ENCODE measurements at regions not wholly inside any gene's neighbourhood (a gene's known extent, or its start where the extent isn't known, plus 50 kb on each side); places are given as distances from the start of the nearest gene placed in this dataset.

DNA sequence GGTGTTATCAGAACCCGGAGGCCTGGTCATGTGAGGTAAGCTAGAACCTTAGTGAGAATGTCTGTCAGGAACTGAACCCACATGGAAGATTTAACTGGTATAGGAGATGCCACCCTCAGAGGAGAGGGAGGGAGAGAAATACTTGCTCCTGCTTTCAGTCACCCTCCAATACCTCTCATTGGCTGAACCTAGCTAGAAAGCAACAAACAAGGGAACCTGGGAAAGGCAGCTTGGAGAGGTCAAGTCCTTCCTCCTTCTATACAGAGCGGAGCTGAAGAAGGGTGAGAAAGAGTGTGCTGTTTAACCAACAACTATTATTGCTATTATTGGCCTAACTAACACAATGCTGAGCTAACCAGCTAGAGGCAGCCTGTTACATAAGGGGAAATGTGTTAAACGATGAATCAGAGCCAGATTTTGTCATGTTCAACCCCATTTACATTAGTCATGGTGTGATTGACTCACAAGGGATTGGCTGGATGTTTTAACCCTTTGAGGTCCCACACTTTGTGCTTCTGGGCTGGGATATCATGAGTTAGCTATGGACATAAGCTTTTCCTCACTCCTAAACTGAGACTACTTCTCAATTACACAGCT is 96.5 kb upstream of the ESX1 start:
- 17% methylated on average over 3 of the region's 3 CpGs for WGBS (ENCODE audit: missing lambda C conversion rate)
- FAIRE-seq (peak; percentile 97), ATAC-seq (peak; percentile 77 to 82), DNase-seq (ENCODE audit: low read depth in 1 of 2, low spot score in 1 of 2) (peak; percentile 44 to 61)
- TF ChIP-seq CEBPB (IDR thresholded peaks at IDR 0.05): peak in 1 of 2 experiments; percentile 63; a peak in 2 of 4 replicates
- TF ChIP-seq HOXA7 (CRISPR knock-in tag; IDR thresholded peaks at IDR 0.05): no peak
- TF ChIP-seq SMC3 (IDR thresholded peaks at IDR 0.05): 0 out of 3 replicates have a peak, but pooled peaks have one; percentile 7
- peak; percentile 69 for TF ChIP-seq JUNB (IDR thresholded peaks at IDR 0.05)
- no peak for TF ChIP-seq GATA3 (IDR thresholded peaks at IDR 0.05; ENCODE audit: borderline replicate concordance)
- TF ChIP-seq RFX5 (IDR thresholded peaks at IDR 0.05): no peak
- no peak for TF ChIP-seq FOSB (CRISPR knock-in tag; IDR thresholded peaks at IDR 0.05)
- no peak for TF ChIP-seq KDM5A (IDR thresholded peaks at IDR 0.05)
- no peak for TF ChIP-seq FOSL2 (IDR thresholded peaks at IDR 0.05)
- TF ChIP-seq FOSL2 (CRISPR knock-in tag; IDR thresholded peaks at IDR 0.05): peak; percentile 85
- Histone ChIP-seq H3K27ac (no peak overlapping the region), H3K9me3 (no peaks in the 10 kb centered on the region), H3K4me2 (peak overlapping the region; percentile 39; the same call in 2 of the 3 replicates), H3K4me3 (no peak overlapping the region), H3K4me1 (peaks cover 10% of the 10 kb centered on the region; the same call in 2 of the 3 replicates)
- ChIA-PET POLR2A (interaction anchor here (0.8 kb wide), 1 partner anchor 16 kb away, joined by 3 read pairs; no protein-coding TSS in a partner anchor), CTCF (interaction anchor here (1.1 to 3.2 kb wide), 2 partner anchors 9 to 41 kb away, joined by 4 to 22 read pairs; no protein-coding TSS in a partner anchor)

- FAIRE-seq (no peak), ATAC-seq (no peak), DNase-seq (ENCODE audit: low read depth in 1 of 2, low spot score in 1 of 2) (no peak)
- CTCF ChIA-PET: no interaction called here
- Histone ChIP-seq H3K4me3 (no peak overlapping the region), H3K27ac (no peak overlapping the region), H3K9me3 (no peaks in the 10 kb centered on the region), H3K4me1 (peaks cover 10% of the 10 kb centered on the region; the same call in 2 of the 3 replicates), H3K4me2 (no peak overlapping the region)
- POLR2A ChIA-PET: no interaction called here
- 41% methylated on average over 4 of the region's 4 CpGs for WGBS (ENCODE audit: missing lambda C conversion rate)
- TF ChIP-seq POLR2A (IDR thresholded peaks at IDR 0.05; ENCODE audit: low read length) (no peak), SMC3 (IDR thresholded peaks at IDR 0.05) (no peak)
- TF ChIP-seq, protein P1, sequence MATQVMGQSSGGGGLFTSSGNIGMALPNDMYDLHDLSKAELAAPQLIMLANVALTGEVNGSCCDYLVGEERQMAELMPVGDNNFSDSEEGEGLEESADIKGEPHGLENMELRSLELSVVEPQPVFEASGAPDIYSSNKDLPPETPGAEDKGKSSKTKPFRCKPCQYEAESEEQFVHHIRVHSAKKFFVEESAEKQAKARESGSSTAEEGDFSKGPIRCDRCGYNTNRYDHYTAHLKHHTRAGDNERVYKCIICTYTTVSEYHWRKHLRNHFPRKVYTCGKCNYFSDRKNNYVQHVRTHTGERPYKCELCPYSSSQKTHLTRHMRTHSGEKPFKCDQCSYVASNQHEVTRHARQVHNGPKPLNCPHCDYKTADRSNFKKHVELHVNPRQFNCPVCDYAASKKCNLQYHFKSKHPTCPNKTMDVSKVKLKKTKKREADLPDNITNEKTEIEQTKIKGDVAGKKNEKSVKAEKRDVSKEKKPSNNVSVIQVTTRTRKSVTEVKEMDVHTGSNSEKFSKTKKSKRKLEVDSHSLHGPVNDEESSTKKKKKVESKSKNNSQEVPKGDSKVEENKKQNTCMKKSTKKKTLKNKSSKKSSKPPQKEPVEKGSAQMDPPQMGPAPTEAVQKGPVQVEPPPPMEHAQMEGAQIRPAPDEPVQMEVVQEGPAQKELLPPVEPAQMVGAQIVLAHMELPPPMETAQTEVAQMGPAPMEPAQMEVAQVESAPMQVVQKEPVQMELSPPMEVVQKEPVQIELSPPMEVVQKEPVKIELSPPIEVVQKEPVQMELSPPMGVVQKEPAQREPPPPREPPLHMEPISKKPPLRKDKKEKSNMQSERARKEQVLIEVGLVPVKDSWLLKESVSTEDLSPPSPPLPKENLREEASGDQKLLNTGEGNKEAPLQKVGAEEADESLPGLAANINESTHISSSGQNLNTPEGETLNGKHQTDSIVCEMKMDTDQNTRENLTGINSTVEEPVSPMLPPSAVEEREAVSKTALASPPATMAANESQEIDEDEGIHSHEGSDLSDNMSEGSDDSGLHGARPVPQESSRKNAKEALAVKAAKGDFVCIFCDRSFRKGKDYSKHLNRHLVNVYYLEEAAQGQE (IDR thresholded peaks at IDR 0.05): no peak
These were observed 93.1 kb upstream of the ESX1 start for GRCh38 chrX:104347860-104348259.

- FAIRE-seq: peak; percentile 39
These were observed 88.8 kb upstream of the ESX1 start for GRCh38 chrX:104343428-104344129.

More at GRCh38 chrX:104343428-104344129, 88.8 kb upstream of the ESX1 start:
- no peaks in the 10 kb centered on the region for H3K9me3 ChIP-seq
- POLR2A ChIA-PET: no interaction called here
- ATAC-seq (peak; percentile 85 to 97), DNase-seq (ENCODE audit: low read depth in 1 of 2, low spot score in 1 of 2) (peak; percentile 20 to 78)
- WGBS (ENCODE audit: missing lambda C conversion rate): 23% methylated on average over 8 of the region's 8 CpGs
- H3K4me1 ChIP-seq: no peaks in the 10 kb centered on the region
- CTCF ChIA-PET: interaction anchor here (1.6 to 5.7 kb wide), 3 partner anchors 8 to 43 kb away, joined by 5 to 70 read pairs (median 5); no protein-coding TSS in a partner anchor
- H3K4me3 ChIP-seq: no peak overlapping the region
- no peak overlapping the region for H3K27ac ChIP-seq
- H3K4me2 ChIP-seq: peak overlapping the region; percentile 35; the same call in 2 of the 3 replicates
- TF ChIP-seq, protein P2, sequence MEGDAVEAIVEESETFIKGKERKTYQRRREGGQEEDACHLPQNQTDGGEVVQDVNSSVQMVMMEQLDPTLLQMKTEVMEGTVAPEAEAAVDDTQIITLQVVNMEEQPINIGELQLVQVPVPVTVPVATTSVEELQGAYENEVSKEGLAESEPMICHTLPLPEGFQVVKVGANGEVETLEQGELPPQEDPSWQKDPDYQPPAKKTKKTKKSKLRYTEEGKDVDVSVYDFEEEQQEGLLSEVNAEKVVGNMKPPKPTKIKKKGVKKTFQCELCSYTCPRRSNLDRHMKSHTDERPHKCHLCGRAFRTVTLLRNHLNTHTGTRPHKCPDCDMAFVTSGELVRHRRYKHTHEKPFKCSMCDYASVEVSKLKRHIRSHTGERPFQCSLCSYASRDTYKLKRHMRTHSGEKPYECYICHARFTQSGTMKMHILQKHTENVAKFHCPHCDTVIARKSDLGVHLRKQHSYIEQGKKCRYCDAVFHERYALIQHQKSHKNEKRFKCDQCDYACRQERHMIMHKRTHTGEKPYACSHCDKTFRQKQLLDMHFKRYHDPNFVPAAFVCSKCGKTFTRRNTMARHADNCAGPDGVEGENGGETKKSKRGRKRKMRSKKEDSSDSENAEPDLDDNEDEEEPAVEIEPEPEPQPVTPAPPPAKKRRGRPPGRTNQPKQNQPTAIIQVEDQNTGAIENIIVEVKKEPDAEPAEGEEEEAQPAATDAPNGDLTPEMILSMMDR (IDR thresholded peaks at IDR 0.05): peak; percentile 65
- TF ChIP-seq HOXB13 (CRISPR knock-in tag; IDR thresholded peaks at IDR 0.05; ENCODE audit: low read depth) (no peak), SMC3 (IDR thresholded peaks at IDR 0.05) (peak; percentile 76), RAD21 (conservative IDR thresholded peaks at IDR 0.05 in 1 of 2, IDR thresholded peaks at IDR 0.05 in 1 of 2) (peak; percentile 70 to 73), EHF (CRISPR knock-in tag; IDR thresholded peaks at IDR 0.05) (no peak)

Data from A549 (cell line).